Neuronal stem cell (in vitro differentiated cells): ENCODE measurements at regions not wholly inside any gene's neighbourhood (a gene's known extent, or its start where the extent isn't known, plus 50 kb on each side); places are given as distances from the start of the nearest gene placed in this dataset.
"Not testable (repeated sequence)": the region's sequence is repeated elsewhere in the genome, so short reads cannot be mapped to it uniquely, and the experiment has no call there.

Source experiments
- DNase-seq: peaks from one replicate; pipeline ENCODE4 v3.0.0-alpha.2; 2013; ENCODE audit warnings: low spot score
- H2AFZ ChIP-seq: one replicate; pipeline ENCODE4 v1.6.1; 2013; ENCODE audit warnings: mild to moderate bottlenecking, low read length, inconsistent platforms
- H2AK5ac ChIP-seq: 2 replicates; pipeline ENCODE4 v1.6.1; 2013; ENCODE audit warnings: low read depth, mild to moderate bottlenecking, inconsistent platforms, low read length, moderate library complexity, mixed read lengths
- H2BK120ac ChIP-seq: 2 replicates; pipeline ENCODE4 v1.6.1; 2013; ENCODE audit warnings: low read depth, mild to moderate bottlenecking, inconsistent platforms, low read length, moderate library complexity, mixed read lengths
- H2BK12ac ChIP-seq: one replicate; pipeline ENCODE4 v1.6.1; 2013; ENCODE audit warnings: low read length, inconsistent platforms
- H2BK15ac ChIP-seq: 2 replicates; pipeline ENCODE4 v1.6.1; 2013; ENCODE audit warnings: mild to moderate bottlenecking, low read length, inconsistent platforms, mixed read lengths
- H2BK5ac ChIP-seq: one replicate; pipeline ENCODE4 v1.6.1; 2013; ENCODE audit warnings: inconsistent platforms, mild to moderate bottlenecking, low read length, moderate library complexity
- H3K14ac ChIP-seq: one replicate; pipeline ENCODE4 v1.6.1; 2013; ENCODE audit warnings: low read length, inconsistent platforms
- H3K18ac ChIP-seq: 2 replicates; pipeline ENCODE4 v1.6.1; 2013; ENCODE audit warnings: low read length, inconsistent platforms
- H3K23ac ChIP-seq: 2 replicates; pipeline ENCODE4 v1.6.1; 2013; ENCODE audit warnings: low read depth, mild to moderate bottlenecking, mixed read lengths, low read length, inconsistent platforms; ENCODE audit not compliant: poor library complexity
- H3K27ac ChIP-seq: replicated peaks from 3 replicates; pipeline ENCODE4 v1.5.1; 2013; ENCODE audit warnings: low read length, inconsistent platforms
- H3K27me3 ChIP-seq, 3 experiments: 2 replicates each; pipeline ENCODE4 v1.6.1; 2013; ENCODE audit warnings: low read length in 3 of 3, mild to moderate bottlenecking in 2 of 3, inconsistent platforms in 1 of 3, low read depth in 1 of 3, mixed read lengths in 1 of 3, moderate library complexity in 1 of 3; ENCODE audit not compliant: control insufficient read depth in 3 of 3, insufficient read depth in 3 of 3
- H3K36me3 ChIP-seq, 2 donors: replicated peaks in 1 of 2; 2 replicates each; pipeline ENCODE4 v1.6.1; 2013; ENCODE audit warnings: low read length in 2 of 2; ENCODE audit not compliant: control insufficient read depth in 2 of 2, insufficient read depth in 2 of 2
- H3K4ac ChIP-seq: 2 replicates; pipeline ENCODE4 v1.6.1; 2013; ENCODE audit warnings: inconsistent platforms, mild to moderate bottlenecking, low read length, moderate library complexity
- H3K4me1 ChIP-seq, 2 donors: 1 replicate in 1 of 2; 2 replicates in 1 of 2; pipeline ENCODE4 v1.6.1; 2013; ENCODE audit warnings: low read length in 2 of 2, low read depth in 1 of 2; ENCODE audit not compliant: control insufficient read depth in 2 of 2, insufficient read depth in 1 of 2
- H3K4me2 ChIP-seq: one replicate; pipeline ENCODE4 v1.6.1; 2013; ENCODE audit warnings: mild to moderate bottlenecking, low read length, inconsistent platforms; ENCODE audit not compliant: insufficient read depth, poor library complexity, severe bottlenecking
- H3K4me3 ChIP-seq, 2 donors: 2 replicates each; pipeline ENCODE4 v1.5.1; 2013; ENCODE audit warnings: low read length in 2 of 2, mild to moderate bottlenecking in 2 of 2, inconsistent platforms in 1 of 2, moderate library complexity in 1 of 2
- H3K79me1 ChIP-seq: one replicate; pipeline ENCODE4 v1.6.1; 2013; ENCODE audit warnings: low read depth, mild to moderate bottlenecking, inconsistent platforms, low read length, moderate library complexity
- H3K9ac ChIP-seq: one replicate; pipeline ENCODE4 v1.6.1; 2013; ENCODE audit warnings: mild to moderate bottlenecking, low read depth, low read length, inconsistent platforms; ENCODE audit not compliant: poor library complexity
- H3K9me3 ChIP-seq, 2 donors: replicated peaks in 1 of 2; 2 replicates each; pipeline versions ENCODE3 to v1.6.1; 2013; ENCODE audit warnings: low read length in 2 of 2, mild to moderate bottlenecking in 2 of 2, inconsistent platforms in 1 of 2, low read depth in 1 of 2, mixed read lengths in 1 of 2, moderate library complexity in 1 of 2; ENCODE audit not compliant: control insufficient read depth in 2 of 2, insufficient read depth in 1 of 2
- H4K8ac ChIP-seq: one replicate; pipeline ENCODE4 v1.6.1; 2013; ENCODE audit warnings: low read depth, mild to moderate bottlenecking, inconsistent platforms, low read length, moderate library complexity
- H4K91ac ChIP-seq: one replicate; pipeline ENCODE4 v1.6.1; 2013; ENCODE audit warnings: low read length, low read depth, mild to moderate bottlenecking, inconsistent platforms; ENCODE audit not compliant: poor library complexity
- WGBS, 2 donors: extraction: QIAGEN DNeasy Blood & Tissue Kit; methylation state at CpG; one replicate each; pipeline ENCODE4 v1.1.7; 2013; ENCODE audit warnings: missing lambda C conversion rate in 2 of 2, mixed read lengths in 1 of 2; ENCODE audit not compliant: insufficient read length in 2 of 2, insufficient replicate concordance in 1 of 2; ENCODE audit errors: extremely low coverage in 2 of 2; 5-methylcytosine and 5-hydroxymethylcytosine counted together

DNA sequence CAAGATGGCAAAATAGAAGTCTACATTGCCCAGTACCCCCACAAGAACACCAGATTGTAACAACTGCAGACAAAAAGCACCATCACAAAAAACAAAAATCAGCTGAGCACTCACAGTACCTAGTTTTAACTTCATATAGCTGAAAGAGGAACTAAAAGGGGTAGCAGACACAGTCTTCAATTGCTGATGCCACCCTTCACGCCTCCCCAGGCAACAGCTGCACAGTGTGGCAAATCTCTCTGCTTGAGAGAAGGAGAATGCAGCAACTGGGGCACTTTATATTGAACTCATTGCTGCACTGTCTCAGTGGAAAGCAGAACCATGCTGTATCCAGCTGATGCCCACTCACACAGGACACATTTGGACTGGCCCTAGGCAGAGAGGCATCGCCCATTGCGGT lies 2714.5 kb upstream of the PCDH20 start:
- no peak overlapping the region for H3K4me2 ChIP-seq
- H3K27me3 ChIP-seq, result no peaks in the 10 kb centered on the region
- H3K18ac ChIP-seq, result peak overlapping the region; percentile 22
- peak overlapping the region; percentile 47 for H3K23ac ChIP-seq
- no peak for DNase-seq
- H3K79me1 ChIP-seq, result no peaks in the 10 kb centered on the region
- no peak overlapping the region for H3K4me3 ChIP-seq
- H4K8ac ChIP-seq, result no peak overlapping the region
- no peak overlapping the region for H3K9ac ChIP-seq
- H3K4me1 ChIP-seq, result no peaks in the 10 kb centered on the region
- H3K14ac ChIP-seq, result no peak overlapping the region
- no peak overlapping the region for H2BK12ac ChIP-seq
- peak overlapping the region; percentile 74 for H2AFZ ChIP-seq
- H2AK5ac ChIP-seq, result no peak overlapping the region
- H3K4ac ChIP-seq, result no peak overlapping the region
- no peak overlapping the region for H3K27ac ChIP-seq
- H2BK5ac ChIP-seq, result no peak overlapping the region
- no peaks in the 10 kb centered on the region for H3K9me3 ChIP-seq
- H2BK120ac ChIP-seq, result no peak overlapping the region
- WGBS, 2 donors, result no CpG with 5 or more reads among the region's 3 CpGs
- no peak overlapping the region for H4K91ac ChIP-seq
- H3K36me3 ChIP-seq, result no peaks in the 10 kb centered on the region
- H2BK15ac ChIP-seq, result no peak overlapping the region

- no peaks in the 10 kb centered on the region for H3K9me3 ChIP-seq
- H4K8ac ChIP-seq, result no peak overlapping the region
- H3K4me3 ChIP-seq, result no peak overlapping the region
- H3K18ac ChIP-seq, result no peak overlapping the region
- no peak overlapping the region for H3K9ac ChIP-seq
- no peak overlapping the region for H3K4ac ChIP-seq
- no peaks in the 10 kb centered on the region for H3K36me3 ChIP-seq
- H3K79me1 ChIP-seq, result no peaks in the 10 kb centered on the region
- no peak overlapping the region for H3K4me2 ChIP-seq
- H4K91ac ChIP-seq, result no peak overlapping the region
- H2BK5ac ChIP-seq, result no peak overlapping the region
- H2AK5ac ChIP-seq, result no peak overlapping the region
- no peak overlapping the region for H2BK120ac ChIP-seq
- H2BK15ac ChIP-seq, result no peak overlapping the region
- no peak overlapping the region for H2BK12ac ChIP-seq
- no peak for DNase-seq
- no peaks in the 10 kb centered on the region for H3K27me3 ChIP-seq
- peak overlapping the region; percentile 72 for H2AFZ ChIP-seq
- no peak overlapping the region for H3K27ac ChIP-seq
- no peaks in the 10 kb centered on the region for H3K4me1 ChIP-seq
- H3K23ac ChIP-seq, result no peak overlapping the region
- H3K14ac ChIP-seq, result no peak overlapping the region
Observed at GRCh38 chr13:64127856-64128255, 2712.2 kb upstream of the PCDH20 start.

- Histone ChIP-seq H3K79me1 (no peaks in the 10 kb centered on the region), H4K8ac (no peak overlapping the region), H3K36me3 (no peaks in the 10 kb centered on the region), H3K4me1 (no peaks in the 10 kb centered on the region), H3K27me3 (no peaks in the 10 kb centered on the region), H3K4me3 (no peak overlapping the region), H3K14ac (no peak overlapping the region), H3K9me3 (no peaks in the 10 kb centered on the region), H3K27ac (no peak overlapping the region), H2AK5ac (no peak overlapping the region), H3K4me2 (no peak overlapping the region), H3K9ac (no peak overlapping the region), H3K18ac (no peak overlapping the region), H2AFZ (peak overlapping the region; percentile 72), H2BK120ac (no peak overlapping the region), H4K91ac (no peak overlapping the region), H3K4ac (no peak overlapping the region), H2BK15ac (no peak overlapping the region), H3K23ac (no peak overlapping the region), H2BK12ac (no peak overlapping the region), H2BK5ac (no peak overlapping the region)
- DNase-seq, result no peak
- no CpG with 5 or more reads among the region's 2 CpGs for WGBS, 2 donors
Observed at GRCh38 chr13:64127192-64127591, 2711.5 kb upstream of the PCDH20 start.

DNA sequence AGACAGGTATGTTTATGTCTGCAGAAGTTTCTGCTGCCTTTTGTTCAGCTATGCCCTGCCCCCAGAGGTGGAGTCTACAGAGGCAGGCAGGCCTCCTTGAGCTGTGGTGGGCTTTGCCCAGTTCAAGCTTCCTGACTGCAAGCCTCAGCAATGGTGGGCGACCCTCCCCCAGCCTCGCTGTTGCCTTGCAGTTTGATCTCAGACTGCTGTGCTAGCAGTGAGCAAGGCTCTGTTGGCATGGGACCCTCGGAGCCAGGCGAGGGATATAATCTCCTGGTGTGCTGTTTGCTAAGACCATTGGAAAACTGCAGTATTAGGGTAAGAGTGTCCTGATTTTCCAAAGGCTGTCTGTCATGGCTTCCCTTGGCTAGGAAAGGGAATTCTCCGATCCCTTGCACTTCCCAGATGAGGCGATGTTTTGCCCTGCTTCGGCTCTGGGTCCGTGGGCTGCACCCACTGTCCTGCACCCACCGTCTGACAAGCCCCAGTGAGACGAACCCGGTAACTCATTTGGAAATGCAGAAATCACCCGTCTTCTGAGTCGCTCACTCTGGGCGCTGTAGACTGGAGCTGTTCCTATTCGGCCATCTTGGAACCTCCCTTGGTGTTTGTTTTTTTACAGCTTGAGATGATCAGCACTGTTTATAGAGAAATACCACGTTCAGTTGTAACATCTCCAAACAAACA lies 2705.5 kb upstream of the PCDH20 start:
- not testable (repeated sequence) for H3K14ac ChIP-seq, H3K4me2 ChIP-seq, H3K79me1 ChIP-seq, H3K4ac ChIP-seq, H4K8ac ChIP-seq, H2BK12ac ChIP-seq, H3K36me3 ChIP-seq, H3K9ac ChIP-seq, H3K4me1 ChIP-seq, H2BK15ac ChIP-seq, H3K27me3 ChIP-seq, H3K4me3 ChIP-seq, H3K9me3 ChIP-seq, H2AFZ ChIP-seq, H2BK5ac ChIP-seq, H3K18ac ChIP-seq, H2AK5ac ChIP-seq, DNase-seq, H2BK120ac ChIP-seq, H3K23ac ChIP-seq, H3K27ac ChIP-seq, H4K91ac ChIP-seq
- no CpG with 5 or more reads among the region's 16 CpGs for WGBS, 2 donors
